B cell (primary cell): ENCODE measurements at regions not wholly inside any gene's neighbourhood (a gene's known extent, or its start where the extent isn't known, plus 50 kb on each side); places are given as distances from the start of the nearest gene placed in this dataset.

Source experiments
- ATAC-seq: fragments of 200-7000 bp; cut with Tn5 transposase; one replicate; pipeline ENCODE4 v1.10.0; 2021; ENCODE audit warnings: low read depth, mild to moderate bottlenecking, moderate number of reproducible peaks, moderate library complexity
- CTCF ChIA-PET: fragments of 350-600 bp; sonication (Branson Sonifier 250); formaldehyde crosslinking; loops from one replicate; lab custom pipeline; 2021; ENCODE audit warnings: antibody characterized with exemption, inconsistent platforms; lab: Charles Lee
- POLR2A ChIA-PET: fragments of 350-600 bp; sonication (Branson Sonifier 250); formaldehyde crosslinking; loops from one replicate; lab custom pipeline; 2021; ENCODE audit warnings: antibody characterized with exemption; lab: Charles Lee
- DNase-seq: peaks from one replicate; pipeline ENCODE4 v3.0.0; 2013
- H2AFZ ChIP-seq: 2 replicates; pipeline ENCODE4 v1.6.1; 2012; ENCODE audit warnings: mild to moderate bottlenecking, low read depth, low read length; ENCODE audit not compliant: insufficient read depth, poor library complexity, severe bottlenecking
- H3K27ac ChIP-seq, 2 donors: 1 replicate in 1 of 2; 2 replicates in 1 of 2; pipeline ENCODE4 v1.5.1; 2012 to 2013; ENCODE audit warnings: low read length in 2 of 2, mild to moderate bottlenecking in 2 of 2, moderate library complexity in 1 of 2
- H3K27me3 ChIP-seq, 4 experiments: fragments of 200-600 bp in 1 of 4; sonication (generic) in 1 of 4; replicated peaks in 1 of 4; 1 replicate in 2 of 4; 2 replicates in 2 of 4; pipeline versions ENCODE4 v1.6.1 to v1.7.0; 2013 to 2016; ENCODE audit warnings: low read length in 3 of 4, mild to moderate bottlenecking in 2 of 4, mixed read lengths in 1 of 4, moderate library complexity in 1 of 4; ENCODE audit not compliant: insufficient read depth in 4 of 4, control insufficient read depth in 3 of 4; ENCODE audit errors: control extremely low read depth in 1 of 4
- H3K36me3 ChIP-seq, 2 experiments: replicated peaks in 1 of 2; 1 replicate in 1 of 2; 2 replicates in 1 of 2; pipeline versions ENCODE4 v1.6.1 to v1.7.1; 2013; ENCODE audit warnings: low read length in 1 of 2; ENCODE audit not compliant: insufficient read depth in 2 of 2, control insufficient read depth in 1 of 2; ENCODE audit errors: control extremely low read depth in 1 of 2, extremely low read depth in 1 of 2
- H3K4me1 ChIP-seq, 2 donors: fragments of 200-600 bp in 1 of 2; sonication (generic) in 1 of 2; 1 replicate in 1 of 2; 2 replicates in 1 of 2; pipeline versions ENCODE4 v1.5.1 to v1.6.1; 2013 to 2017; ENCODE audit warnings: low read length in 2 of 2; ENCODE audit not compliant: control insufficient read depth in 2 of 2, insufficient read depth in 2 of 2
- H3K4me2 ChIP-seq: replicated peaks from 2 replicates; pipeline ENCODE3; 2012; ENCODE audit warnings: mild to moderate bottlenecking, low read depth, low read length; ENCODE audit not compliant: poor library complexity, severe bottlenecking
- H3K4me3 ChIP-seq, 5 experiments: fragments of 200-600 bp in 1 of 5; sonication (generic) in 1 of 5; 1 replicate in 3 of 5; 2 replicates in 2 of 5; pipeline versions ENCODE4 v1.5.1 to v1.7.0; 2011 to 2016; ENCODE audit warnings: low read length in 4 of 5, mild to moderate bottlenecking in 4 of 5, low read depth in 2 of 5, control low read depth in 1 of 5, moderate library complexity in 1 of 5; ENCODE audit not compliant: insufficient read depth in 1 of 5; ENCODE audit errors: control extremely low read depth in 1 of 5, extremely low read depth in 1 of 5
- H3K79me2 ChIP-seq: fragments of 200-600 bp; sonication (generic); one replicate; pipeline ENCODE4 v1.6.0; 2016; ENCODE audit warnings: low read length; ENCODE audit not compliant: control insufficient read depth, insufficient read depth
- H3K9ac ChIP-seq: fragments of 200-600 bp; sonication (generic); 2 replicates; pipeline ENCODE4 v1.6.1; 2017; ENCODE audit warnings: mild to moderate bottlenecking, low read length, moderate library complexity
- H3K9me3 ChIP-seq, 3 donors: one replicate each; pipeline versions ENCODE4 v1.6.1 to v1.7.1; 2013; ENCODE audit warnings: low read length in 2 of 3; ENCODE audit not compliant: control insufficient read depth in 2 of 3, insufficient read depth in 1 of 3; ENCODE audit errors: control extremely low read depth in 1 of 3
- H4K20me1 ChIP-seq: 2 replicates; pipeline ENCODE4 v1.6.0; 2012; ENCODE audit warnings: mild to moderate bottlenecking, low read length; ENCODE audit not compliant: insufficient read depth, control insufficient read depth, poor library complexity, severe bottlenecking
- H3K27ac Mint-ChIP-seq: one replicate; pipeline ENCODE4 v1.8.0; 2021; ENCODE audit warnings: mixed read lengths
- H3K27me3 Mint-ChIP-seq: one replicate; pipeline ENCODE4 v1.8.0; 2021; ENCODE audit warnings: mixed read lengths
- H3K4me1 Mint-ChIP-seq: one replicate; pipeline ENCODE4 v1.8.0; 2021; ENCODE audit warnings: mixed read lengths
- H3K4me3 Mint-ChIP-seq: one replicate; pipeline ENCODE4 v1.8.0; 2021; ENCODE audit warnings: mixed read lengths
- H3K9me3 Mint-ChIP-seq: one replicate; pipeline ENCODE4 v1.8.0; 2022; ENCODE audit warnings: mixed read lengths; ENCODE audit not compliant: insufficient read depth
- EZH2 ChIP-seq: IDR thresholded peaks from 2 replicates; pipeline ENCODE4 v1.6.1; 2012; ENCODE audit warnings: borderline replicate concordance, low read depth, mild to moderate bottlenecking, moderate library complexity, low read length; ENCODE audit not compliant: insufficient read depth, poor library complexity, severe bottlenecking
- WGBS: methylation state at CpG from one replicate; pipeline ENCODE4 v1.1.5; 2013; ENCODE audit warnings: missing lambda C conversion rate; ENCODE audit not compliant: insufficient coverage; 5-methylcytosine and 5-hydroxymethylcytosine counted together
- intact Hi-C: fragments of 100-400 bp; cut with micrococcal nuclease; formaldehyde crosslinking; loops from one replicate; pipeline ENCODE4 v1.10.0; 2022
- TF ChIP-seq, protein P1 (sequence below): fragments of 200-600 bp; IDR thresholded peaks from one replicate; pipeline ENCODE4 v1.8.0; 2022; ENCODE audit warnings: antibody characterized with exemption, mild to moderate bottlenecking

DNA sequence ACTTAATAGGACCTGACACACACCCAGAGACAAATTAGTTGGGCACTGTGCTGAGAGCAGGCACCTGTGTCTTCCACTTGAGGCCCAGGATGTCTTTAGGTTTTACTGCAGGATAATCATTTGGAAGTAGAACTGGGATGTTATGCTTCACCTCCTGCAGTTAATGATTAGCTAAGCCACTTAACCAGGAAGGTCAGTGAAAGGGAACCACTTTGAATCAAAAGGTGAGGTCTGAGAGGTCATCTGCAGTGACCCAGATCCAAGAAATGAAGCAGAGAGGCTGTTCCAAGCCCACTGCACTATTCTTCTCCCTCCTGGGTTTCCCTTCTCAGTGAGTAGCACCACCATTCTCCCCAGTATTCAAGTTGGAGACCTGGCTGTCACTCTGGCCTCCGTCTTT is 110.5 kb downstream of the SNX18 start:
- Histone ChIP-seq H3K4me1 (peaks cover 12 to 15% of the 10 kb centered on the region in 2 donors), H3K4me2 (no peak overlapping the region), H3K36me3 (no peaks in the 10 kb centered on the region), H3K4me3 (no peak overlapping the region), H3K27me3 (no peaks in the 10 kb centered on the region), H2AFZ (no peak overlapping the region), H3K79me2 (no peaks in the 10 kb centered on the region), H3K9me3 (peaks cover 0 to 9% (median 6%) of the 10 kb centered on the region in 3 donors), H3K27ac (no peak overlapping the region), H4K20me1 (no peaks in the 10 kb centered on the region), H3K9ac (no peak overlapping the region)
- no peaks in the 10 kb centered on the region for H3K9me3 Mint-ChIP-seq
- TF ChIP-seq, protein P1, sequence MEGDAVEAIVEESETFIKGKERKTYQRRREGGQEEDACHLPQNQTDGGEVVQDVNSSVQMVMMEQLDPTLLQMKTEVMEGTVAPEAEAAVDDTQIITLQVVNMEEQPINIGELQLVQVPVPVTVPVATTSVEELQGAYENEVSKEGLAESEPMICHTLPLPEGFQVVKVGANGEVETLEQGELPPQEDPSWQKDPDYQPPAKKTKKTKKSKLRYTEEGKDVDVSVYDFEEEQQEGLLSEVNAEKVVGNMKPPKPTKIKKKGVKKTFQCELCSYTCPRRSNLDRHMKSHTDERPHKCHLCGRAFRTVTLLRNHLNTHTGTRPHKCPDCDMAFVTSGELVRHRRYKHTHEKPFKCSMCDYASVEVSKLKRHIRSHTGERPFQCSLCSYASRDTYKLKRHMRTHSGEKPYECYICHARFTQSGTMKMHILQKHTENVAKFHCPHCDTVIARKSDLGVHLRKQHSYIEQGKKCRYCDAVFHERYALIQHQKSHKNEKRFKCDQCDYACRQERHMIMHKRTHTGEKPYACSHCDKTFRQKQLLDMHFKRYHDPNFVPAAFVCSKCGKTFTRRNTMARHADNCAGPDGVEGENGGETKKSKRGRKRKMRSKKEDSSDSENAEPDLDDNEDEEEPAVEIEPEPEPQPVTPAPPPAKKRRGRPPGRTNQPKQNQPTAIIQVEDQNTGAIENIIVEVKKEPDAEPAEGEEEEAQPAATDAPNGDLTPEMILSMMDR = no peak
- TF ChIP-seq EZH2 = no peak
- peaks cover 36% of the 10 kb centered on the region for H3K4me1 Mint-ChIP-seq
- no peak overlapping the region for H3K4me3 Mint-ChIP-seq
- WGBS = 90% methylated on average over 1 of the region's 1 CpG
- ChIA-PET POLR2A (no interaction called here), CTCF (interaction anchor here (1.8 kb wide), 1 partner anchor 10 kb away, joined by 5 read pairs; no protein-coding TSS in a partner anchor)
- no peak for DNase-seq
- H3K27me3 Mint-ChIP-seq = no peaks in the 10 kb centered on the region
- intact Hi-C loops = no loop called here
- no peak for ATAC-seq
- H3K27ac Mint-ChIP-seq = no peak overlapping the region

DNA sequence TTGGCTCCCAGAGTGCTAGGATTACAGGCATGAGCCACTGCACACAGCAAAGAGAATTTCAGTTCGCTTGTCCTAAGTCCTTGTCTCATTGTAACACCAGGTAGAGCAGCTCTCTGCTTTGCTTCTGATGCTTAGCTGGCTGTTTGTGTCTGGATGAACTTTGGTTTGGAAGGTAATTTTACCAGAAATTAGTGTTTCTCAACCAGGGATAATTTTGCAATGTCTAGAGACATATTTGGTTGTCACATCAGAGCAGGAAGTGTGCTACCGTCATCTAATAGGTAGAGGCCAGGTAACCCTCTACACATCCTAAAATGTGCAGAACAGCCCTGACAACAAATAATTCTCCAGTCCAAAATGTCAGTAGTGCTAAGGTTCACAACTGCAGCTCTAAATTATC is 108.8 kb downstream of the SNX18 start:
- Histone ChIP-seq H3K4me2 (no peak overlapping the region), H2AFZ (no peak overlapping the region), H3K27me3 (no peaks in the 10 kb centered on the region), H3K27ac (no peak overlapping the region), H3K4me1 (peaks cover 12 to 15% of the 10 kb centered on the region in 2 donors), H3K79me2 (no peaks in the 10 kb centered on the region), H3K36me3 (no peaks in the 10 kb centered on the region), H3K9ac (no peak overlapping the region), H3K4me3 (no peak overlapping the region), H3K9me3 (peaks cover 0 to 9% (median 6%) of the 10 kb centered on the region in 3 donors), H4K20me1 (no peaks in the 10 kb centered on the region)
- Mint-ChIP-seq H3K9me3 (no peaks in the 10 kb centered on the region), H3K4me1 (peaks cover 37% of the 10 kb centered on the region), H3K27ac (no peak overlapping the region), H3K27me3 (no peaks in the 10 kb centered on the region), H3K4me3 (no peak overlapping the region)
- WGBS = 100% methylated on average over 1 of the region's 2 CpGs
- intact Hi-C loops = no loop called here
- CTCF ChIA-PET = interaction anchor here (2.2 kb wide), 1 partner anchor 18 kb away, joined by 5 read pairs; no protein-coding TSS in a partner anchor
- ATAC-seq (no peak), DNase-seq (no peak)
- POLR2A ChIA-PET = interaction anchor here (0.7 kb wide), 1 partner anchor 43 kb away, joined by 3 read pairs; no protein-coding TSS in a partner anchor
- TF ChIP-seq, protein P1 = no peak
